ENCODE measurements at regions not wholly inside any gene's neighbourhood (a gene's known extent, or its start where the extent isn't known, plus 50 kb on each side); places are given as distances from the start of the nearest gene placed in this dataset.
A peak's percentile ranks its signal among the peaks of the same experiment; 100 is the strongest.
"Not testable (repeated sequence)": the region's sequence is repeated elsewhere in the genome, so short reads cannot be mapped to it uniquely, and the experiment has no call there.

DNA sequence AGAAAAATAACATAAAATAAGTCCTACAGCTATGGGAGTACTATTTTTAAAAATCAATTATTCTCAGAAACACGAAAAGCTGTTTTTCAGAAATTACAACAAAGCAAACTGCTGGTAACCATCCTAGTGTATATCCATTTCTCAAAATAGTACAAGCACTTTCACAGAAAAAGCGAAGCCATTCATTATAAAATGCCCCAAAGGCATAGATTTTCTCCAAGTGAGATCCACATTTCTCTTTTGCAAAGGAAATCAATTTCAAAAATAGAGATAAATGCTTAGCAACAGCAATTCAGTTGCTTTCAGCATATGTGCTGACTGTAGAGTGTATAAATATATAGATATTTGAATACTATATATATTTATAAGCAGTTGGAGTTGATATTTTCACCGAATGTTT lies 1266.3 kb downstream of the SI start:
- DNase-seq (ENCODE audit: low read depth), result no peak

DNA sequence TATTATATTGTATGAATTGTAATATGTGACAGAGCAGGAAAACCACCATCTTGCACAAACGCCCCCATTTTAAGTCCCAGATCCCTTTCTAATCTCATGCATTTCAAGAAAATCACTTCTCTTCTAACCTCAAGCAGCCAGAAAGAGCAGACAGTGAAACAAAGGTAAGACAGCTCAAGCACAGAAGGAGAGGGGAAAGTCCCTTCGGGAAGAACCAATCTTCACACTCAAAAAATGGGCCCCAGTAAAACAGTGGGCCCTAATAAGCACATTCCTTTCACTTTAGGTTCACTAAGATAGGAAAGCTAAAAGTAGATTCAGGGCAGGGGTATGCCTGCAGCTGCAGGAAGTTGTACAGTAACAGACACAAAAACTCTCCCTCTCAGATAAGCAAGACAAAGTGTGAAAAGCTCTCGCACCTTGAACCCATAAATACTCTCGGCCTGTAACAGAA lies 1268.7 kb downstream of the SI start:
- no peak for DNase-seq (ENCODE audit: low read depth)

DNA sequence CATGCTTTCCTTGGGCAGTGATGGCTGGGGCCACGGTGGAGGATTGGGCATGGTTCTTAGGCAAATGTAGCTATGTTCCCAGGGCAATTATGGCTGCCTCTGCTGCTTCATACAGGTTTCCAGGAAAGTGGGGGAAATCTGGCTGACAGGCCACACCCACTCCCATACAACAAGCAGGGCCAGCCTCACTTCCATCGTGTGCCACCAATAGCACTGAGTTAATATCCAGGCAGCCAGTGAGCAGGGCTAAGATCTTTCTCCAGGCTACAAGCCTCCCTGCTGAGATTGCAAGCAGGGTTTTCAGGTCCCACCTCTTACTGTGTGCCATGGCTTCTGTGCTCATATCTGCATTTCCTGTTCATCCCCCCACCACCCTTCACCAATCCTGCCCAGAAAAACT lies 1291.9 kb downstream of the SI start:
- DNase-seq (ENCODE audit: low read depth), result no peak

DNA sequence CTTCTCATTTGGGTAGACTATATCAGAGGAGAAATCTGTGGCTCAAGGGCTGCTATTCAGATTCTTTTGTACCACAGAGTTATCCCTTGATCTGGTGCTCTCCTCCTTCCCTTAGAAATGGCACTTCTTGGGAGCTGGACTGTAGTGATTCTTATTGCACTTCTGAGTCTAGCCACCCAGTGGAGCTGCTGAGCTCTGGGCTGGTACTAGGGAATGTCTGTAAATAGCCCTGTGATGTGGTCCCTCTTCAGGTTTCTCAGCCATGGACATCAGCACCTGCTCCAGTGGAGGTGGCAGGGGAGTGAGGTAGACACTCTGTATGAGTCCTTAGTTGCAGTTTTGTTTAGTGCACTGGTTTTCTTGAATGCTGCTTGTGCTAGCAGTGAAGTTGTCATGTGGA lies 1292.6 kb downstream of the SI start:
- DNase-seq (ENCODE audit: low read depth), result peak; percentile 19

DNA sequence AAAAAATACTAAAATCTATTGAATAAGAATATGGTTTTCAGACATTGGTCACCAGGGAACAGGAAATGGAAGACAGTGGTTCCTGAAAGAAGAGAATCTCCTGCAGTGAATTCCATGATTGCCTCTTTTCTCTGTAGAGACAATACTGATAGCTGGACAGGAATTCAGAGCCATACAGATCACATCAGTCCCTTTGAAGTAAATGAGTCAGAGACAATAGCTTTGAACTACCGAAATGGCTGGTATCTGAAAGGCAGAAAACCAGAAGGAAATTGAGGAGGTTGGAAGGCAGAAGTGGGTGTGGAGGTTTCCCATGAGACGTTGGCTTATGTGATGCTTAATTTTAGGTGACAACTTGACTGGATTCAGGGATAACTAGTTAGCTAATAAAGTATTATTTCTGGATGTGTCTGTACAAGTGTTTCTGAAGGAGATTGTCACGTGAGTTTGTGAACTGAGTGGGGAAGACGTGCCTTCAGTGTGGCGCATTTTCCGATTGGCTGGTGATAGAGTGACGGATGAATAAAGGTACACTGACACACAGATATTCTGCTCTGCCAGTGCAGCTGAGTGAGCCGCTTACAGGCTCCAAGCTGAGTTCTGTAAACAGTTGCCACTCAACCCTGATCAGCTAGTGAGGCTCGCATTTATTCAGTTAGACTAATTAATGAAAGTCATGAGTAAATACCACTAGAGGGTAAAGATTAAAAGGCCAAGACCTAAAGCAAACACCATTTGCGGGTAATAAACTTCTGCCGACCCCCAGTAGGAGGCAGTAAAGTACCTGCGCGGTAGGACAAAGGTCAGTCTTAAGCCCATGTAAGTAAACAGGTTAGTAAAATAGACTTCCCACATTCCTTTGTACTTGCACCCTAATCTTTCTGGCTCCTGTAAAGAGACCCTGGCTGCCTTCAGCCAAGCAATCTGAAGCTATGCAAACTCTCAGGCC lies 1298.6 kb downstream of the SI start:
- no peak for DNase-seq (ENCODE audit: low read depth)

DNA sequence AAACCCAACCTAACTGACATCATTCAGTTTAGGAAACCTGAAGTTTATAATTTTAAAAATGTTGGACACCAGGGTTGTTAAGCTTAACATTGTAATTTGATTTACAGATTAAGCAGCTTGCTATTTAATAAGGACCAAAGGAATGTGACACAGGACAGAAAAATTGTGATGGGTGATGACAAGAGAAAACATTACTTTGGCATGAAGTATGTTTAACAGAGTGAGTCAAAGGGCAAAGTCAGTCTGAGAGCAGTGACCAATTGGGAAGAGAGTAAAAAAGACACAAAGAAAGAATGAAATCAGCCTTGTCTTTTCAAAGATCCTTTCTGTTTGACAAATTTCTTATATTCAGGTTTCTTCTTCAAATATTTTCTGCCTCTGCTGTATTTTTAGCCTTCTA lies 1301.6 kb downstream of the SI start:
- no peak for DNase-seq (ENCODE audit: low read depth)

DNA sequence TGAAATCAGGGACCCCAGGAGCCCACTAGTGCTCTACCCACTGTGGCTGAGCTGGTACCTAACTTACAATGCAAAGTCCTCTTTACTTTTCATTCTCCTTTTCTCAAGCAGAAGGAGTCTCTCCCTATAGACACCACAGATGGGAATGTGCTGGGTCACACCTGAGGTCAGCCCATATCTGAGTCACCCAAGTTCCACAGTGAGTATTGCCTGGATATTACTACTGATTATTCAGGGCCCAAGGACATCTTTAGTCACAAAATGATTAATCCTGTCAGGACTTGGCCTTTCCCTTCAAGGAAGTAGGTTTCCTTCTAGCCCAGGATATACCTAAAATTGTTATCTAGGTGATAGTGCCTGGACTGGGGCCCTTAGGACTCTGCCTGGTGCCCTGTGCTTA lies 1305.2 kb downstream of the SI start:
- DNase-seq (ENCODE audit: low read depth), result no peak

DNA sequence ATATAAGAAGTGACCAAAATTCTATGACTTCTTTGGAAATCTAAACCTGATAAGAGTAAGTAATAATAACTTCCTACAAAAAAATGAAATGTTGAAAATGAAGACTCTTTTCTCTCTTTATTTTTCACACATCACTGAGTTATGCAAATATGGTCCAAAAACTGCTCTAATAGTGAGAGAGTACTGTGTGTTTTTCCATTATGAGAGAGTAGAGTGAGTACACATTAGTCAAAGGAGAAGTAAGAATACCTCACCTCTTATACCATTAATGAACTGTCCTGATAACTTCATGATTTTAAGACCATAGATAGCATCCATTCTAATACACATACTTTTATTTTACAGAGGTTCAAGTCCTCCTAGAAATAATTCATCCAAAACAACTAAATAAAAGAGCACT lies 1310.2 kb downstream of the SI start:
- DNase-seq (ENCODE audit: low read depth), result no peak

DNA sequence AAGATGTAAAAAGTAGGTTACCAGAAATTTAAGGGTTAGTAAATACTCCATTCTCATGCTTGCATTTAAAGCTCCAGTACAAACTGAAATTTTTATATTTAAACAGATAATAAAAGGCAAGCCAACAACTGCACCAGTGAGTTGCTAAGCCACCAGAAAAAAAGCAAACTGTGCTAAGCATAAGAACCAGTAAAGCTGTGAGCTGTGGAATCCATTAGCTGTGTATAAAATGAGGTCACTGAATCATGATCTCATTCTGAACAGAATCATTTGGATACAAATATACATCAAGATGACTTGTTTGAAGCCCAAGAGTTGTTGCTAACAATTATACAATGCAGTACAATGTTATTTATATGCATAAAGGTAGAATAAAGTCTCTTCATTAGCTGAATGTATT lies 1312.2 kb downstream of the SI start:
- DNase-seq (ENCODE audit: low read depth), result no peak

DNA sequence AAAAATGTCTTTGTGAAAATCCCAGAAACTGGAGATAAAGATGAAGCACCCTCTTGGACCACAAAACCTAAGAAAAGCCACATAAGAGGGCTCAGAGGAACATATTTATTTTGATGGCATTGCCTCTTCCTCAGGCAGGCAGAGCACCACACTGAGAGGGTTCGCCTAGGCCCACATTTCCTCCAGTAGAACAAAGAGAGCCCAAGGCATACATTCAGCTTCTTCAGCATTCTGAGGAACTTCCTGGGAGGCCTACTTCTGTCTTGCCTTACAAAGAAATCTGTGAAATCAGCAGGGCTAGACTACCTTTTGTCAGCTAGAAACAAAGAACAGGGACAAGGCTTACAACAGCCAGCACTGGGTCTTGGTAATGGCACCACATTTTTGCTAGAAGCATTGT lies 1325.3 kb downstream of the SI start:
- no peak for DNase-seq (ENCODE audit: low read depth)

DNA sequence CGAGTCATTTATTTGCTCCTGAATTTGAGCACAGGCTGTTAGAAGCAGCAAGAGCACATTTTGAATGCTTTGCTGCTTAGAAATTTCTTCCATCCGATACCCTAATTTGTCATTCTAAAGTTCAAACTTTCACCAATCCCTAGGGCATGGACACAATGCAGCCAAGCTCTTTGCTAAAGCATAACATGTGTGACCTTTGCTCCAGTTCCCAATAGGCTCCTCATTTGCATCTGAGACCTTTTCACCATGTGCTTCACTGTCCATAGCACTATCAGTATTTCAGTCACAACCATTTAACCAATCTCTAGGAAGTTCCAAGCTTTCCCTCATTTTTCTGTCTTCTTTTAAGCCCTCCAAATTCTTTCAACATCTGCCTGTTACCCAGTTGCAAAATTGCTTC lies 1333.1 kb downstream of the SI start:
- DNase-seq (ENCODE audit: low read depth), result no peak

DNA sequence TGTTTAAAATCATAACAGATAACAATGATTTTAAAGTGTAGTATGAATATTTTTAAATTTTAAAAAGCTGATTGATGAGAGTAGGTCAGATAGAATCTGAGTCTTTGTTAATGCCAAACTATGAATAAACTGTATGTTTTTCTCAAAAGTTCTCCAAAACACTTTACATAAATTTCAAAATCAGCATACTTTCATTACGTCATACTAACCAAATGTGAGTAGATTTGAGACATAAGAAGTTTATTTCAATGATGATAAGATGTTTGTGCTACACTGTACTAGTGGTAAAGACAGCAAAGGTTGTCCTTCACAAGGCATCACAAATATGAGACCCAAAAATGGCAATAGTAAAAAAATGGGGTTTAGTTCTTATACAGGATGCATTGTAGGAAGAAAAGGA lies 1342.9 kb downstream of the SI start:
- DNase-seq (ENCODE audit: low read depth), result peak; percentile 0

DNA sequence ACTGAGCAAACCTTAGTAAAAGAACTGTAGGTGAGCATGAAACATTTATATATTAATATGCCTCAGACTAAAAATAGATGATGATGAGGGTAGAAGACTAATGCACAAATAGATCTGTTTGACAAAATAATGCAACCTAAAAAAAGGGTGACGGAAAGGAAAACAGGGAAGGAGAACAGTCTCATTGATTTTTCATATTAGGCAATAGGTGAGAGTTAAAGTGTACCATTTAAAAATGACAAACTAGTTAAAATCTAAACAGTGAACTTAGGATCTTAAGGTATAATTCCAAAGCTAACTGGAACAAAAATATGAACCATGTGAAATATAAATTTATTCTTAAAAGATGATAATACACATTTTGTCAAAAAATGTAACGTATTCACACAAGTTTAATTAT lies 1347.6 kb downstream of the SI start:
- DNase-seq (ENCODE audit: low read depth), result no peak

DNA sequence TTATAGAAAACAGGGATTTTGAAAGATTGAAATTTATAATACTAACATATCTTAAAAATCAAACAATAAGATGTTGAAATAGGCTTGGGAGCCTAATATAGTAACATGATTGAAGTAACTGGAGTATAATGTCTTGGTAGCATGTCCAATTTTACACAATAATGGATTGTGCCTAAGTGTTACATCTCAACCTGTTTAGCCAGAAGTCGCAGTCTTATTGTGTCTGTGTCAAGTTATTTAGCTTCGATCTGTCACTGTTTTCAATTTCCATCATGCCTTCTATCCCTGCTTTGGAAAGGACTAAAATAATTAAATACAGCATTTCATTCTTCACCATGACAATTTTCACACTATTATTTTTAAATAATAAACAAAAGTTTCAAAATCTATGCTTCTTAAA lies 1352.2 kb downstream of the SI start:
- no peak for DNase-seq (ENCODE audit: low read depth)

DNA sequence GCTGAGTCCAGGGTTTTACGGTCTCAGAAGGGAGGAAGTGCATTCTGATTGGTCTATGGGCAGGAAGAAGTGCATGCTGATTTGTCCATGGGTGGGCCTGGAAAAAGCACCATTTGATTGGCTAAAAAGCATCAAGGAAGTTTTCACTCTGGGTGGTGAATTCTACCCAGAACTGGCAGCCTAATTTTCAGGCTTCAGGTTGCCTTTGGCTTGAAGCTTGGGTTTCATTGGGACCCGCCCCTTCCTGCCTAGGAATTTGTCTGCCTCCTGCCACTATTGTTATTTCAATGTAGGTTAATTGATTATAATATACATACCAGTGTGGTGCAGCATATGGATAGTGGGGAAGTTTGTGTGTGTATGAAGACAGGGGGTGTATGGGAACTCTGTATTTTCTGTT lies 1355.9 kb downstream of the SI start:
- no peak for DNase-seq (ENCODE audit: low read depth)

DNA sequence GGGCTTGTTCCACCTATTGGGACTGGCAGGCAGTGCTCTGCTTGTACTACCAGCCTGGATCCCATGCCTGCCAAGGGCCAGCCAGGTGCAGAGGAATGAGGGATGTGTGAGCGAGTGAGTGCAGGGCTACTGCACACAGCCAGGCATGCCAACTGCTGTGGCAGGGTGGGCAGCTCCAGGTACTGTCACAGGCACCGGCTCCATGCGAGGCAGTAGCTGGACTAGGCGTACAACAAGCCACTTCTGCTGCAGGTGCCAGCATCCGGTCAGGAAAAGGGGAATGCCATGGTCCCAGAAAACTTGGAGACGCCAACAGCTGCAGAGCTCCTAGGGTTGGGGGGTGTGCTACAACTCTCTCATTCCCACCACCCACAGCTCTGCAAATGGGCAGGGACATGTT lies 1356.7 kb downstream of the SI start:
- DNase-seq (ENCODE audit: low read depth), result no peak

DNA sequence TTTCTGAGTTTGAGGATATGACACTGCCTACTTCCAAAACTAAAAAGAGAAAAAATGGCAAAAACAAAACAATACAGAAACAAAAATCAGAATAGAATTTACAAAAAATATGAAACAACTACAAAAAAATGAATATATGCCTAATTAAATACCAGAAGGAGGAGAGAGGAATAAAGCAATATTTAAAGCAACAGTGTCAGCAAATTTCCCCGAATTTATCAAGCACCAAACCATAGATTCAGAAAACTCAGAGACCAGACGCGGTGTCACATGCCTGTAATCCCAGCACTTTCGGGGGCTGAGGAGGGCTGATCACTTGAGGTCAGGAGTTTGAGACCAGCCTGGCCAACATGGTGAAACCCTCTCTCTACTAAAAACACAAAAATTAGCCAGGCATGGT lies 1360.9 kb downstream of the SI start:
- no peak for DNase-seq (ENCODE audit: low read depth)

DNA sequence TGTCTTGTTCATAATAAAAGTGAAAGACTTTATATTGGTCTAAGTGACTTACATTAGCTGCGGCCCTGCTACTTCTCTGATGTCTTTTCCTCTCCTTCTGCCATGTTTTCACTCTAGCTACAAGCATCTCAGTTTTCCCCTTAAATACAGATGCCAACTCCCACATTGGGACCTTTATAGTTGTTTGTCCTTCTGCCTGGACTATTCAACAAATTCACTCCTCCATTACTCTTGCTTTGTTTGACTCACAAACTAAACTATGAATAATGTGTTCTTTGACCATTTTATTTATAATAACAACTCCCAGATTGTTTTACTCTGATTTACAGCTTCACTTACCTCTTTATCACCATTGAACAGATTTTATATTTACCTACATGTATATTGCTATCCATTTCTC lies 1369.9 kb downstream of the SI start:
- DNase-seq (ENCODE audit: low read depth), result no peak

DNA sequence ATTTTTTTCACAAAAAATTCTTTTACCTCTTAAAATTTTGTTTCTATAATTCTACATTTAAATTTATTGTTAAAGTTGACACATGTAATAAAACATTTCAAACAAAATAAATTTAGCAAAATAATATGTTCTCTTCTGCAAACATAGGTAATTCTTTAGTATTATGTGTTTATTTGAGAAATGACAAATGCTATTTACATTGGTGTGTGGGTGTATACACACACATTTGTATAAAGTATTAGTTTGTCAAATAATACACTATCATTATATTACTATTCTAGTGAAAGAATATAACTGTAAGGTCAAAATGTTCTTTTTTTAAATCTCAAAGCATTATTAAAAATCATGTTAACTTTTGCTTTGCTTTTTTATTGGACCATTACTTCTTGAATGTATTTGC lies 1370.6 kb downstream of the SI start:
- DNase-seq (ENCODE audit: low read depth), result no peak

DNA sequence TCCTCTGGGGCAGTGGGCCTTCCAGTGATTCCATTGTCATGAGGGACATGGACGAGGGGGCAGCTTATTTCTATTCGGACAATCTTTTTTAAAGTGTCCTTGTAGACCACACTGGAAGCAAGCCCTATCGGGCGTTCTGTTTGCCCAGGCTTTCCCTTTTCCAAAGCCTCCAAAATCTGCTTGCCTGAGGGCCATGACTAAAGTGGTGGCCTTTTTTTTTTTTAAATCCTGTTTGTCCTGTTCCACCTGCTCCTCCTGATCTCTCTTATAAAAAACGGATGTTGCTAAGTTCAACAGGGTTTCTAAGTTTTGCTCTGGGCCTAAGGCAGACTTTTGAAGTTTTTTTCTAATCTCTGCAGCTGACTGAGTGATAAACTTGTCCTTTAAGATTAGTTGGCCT lies 1380.1 kb downstream of the SI start:
- not testable (repeated sequence) for DNase-seq (ENCODE audit: low read depth)

DNA sequence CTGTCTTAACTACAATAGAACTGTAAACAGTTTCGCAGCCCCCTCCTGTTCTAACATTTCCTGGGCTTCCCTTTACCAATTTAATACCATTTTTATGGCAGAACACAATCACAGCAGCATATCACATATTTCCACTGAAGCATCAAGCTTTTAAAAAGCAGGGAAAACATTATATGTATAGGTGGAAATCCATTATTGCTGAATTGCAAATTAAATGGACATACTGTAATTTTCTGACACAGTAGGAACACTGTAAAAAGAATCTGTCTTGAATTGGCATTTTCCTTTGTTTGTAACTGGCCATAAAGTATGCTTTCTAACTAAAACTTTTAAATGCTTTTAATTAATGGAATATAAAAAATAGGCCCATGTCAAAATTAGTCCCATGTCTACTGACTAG lies 1385.8 kb downstream of the SI start:
- no peak for DNase-seq (ENCODE audit: low read depth)

DNA sequence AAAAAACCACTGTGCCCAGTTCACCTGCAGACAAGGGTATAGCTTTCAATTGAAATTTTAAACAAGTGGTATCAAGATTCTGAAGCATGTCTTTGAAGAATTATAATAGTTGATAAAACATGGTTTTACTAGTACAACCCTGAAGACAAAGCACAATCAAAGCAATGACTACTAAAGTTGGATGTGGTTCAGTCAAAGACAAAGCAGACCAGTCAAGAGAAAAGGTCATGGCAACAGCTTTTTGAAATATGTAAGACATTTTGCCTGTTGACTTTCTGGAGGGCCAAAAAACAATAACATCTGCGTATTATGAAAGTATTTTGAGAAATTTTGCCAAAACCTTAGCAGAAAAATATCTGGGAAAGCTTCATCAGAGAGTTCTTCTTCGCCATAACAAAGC lies 1393.6 kb downstream of the SI start:
- no peak for DNase-seq (ENCODE audit: low read depth)

DNA sequence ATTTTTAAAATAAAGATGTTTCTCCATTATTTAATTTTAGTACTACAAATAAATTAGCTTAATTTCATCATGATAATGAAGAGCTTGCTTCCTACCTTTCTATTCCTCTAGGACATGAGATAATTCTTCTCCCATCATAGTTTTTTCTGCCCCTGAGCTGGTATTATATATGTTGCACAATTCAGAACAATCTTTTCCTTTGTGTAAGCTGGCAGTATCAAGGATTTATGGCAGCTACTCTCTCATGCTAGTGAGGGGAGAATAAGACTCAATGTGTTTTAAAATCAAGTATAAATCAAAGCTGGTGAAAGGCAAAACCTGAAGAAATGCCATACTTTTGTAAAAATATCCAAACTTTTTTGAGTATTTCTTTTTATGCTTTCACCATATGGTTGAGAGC lies 1405.3 kb downstream of the SI start:
- DNase-seq (ENCODE audit: low read depth), result peak; percentile 2

DNA sequence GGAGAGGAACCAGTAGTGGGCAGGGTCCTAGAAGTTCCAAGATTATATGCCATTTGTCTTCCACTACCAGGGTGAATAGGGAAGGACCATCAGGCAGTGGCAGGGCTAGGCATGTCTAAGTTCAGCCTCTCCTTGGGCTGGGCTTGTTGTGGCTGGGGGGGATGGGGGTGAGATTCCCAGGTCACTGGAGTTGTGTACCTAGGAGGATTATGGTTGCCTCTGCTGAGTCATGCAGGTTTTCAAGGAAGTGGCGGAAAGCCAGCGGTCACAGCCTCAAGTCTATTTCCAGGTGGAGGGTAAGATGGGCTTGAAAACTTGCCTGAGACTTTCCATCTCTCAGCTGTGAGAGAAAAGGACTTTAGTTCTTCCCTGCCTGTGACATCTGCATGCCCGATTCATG lies 1407.1 kb downstream of the SI start:
- no peak for DNase-seq (ENCODE audit: low read depth)
